T-cell (primary cell): ENCODE measurements at regions not wholly inside any gene's neighbourhood (a gene's known extent, or its start where the extent isn't known, plus 50 kb on each side); places are given as distances from the start of the nearest gene placed in this dataset.

ENCODE experiments used
- ATAC-seq, 4 experiments: fragments of 200-7000 bp in 3 of 4; fragments of 150-1000 bp in 1 of 4; cut with Tn5 transposase; replicated peaks in 1 of 4; 1 replicate in 3 of 4; 2 replicates in 1 of 4; pipeline ENCODE4 v1.10.0; 2021; ENCODE audit warnings: moderate library complexity in 3 of 4, mild to moderate bottlenecking in 2 of 4, moderate number of reproducible peaks in 1 of 4
- CTCF ChIA-PET, 2 donors: fragments of 300-600 bp; sonication (Branson Sonifier 250); formaldehyde crosslinking; loops; one replicate each; lab custom pipeline; 2022; ENCODE audit warnings: antibody characterized with exemption in 2 of 2; lab: Charles Lee
- POLR2A ChIA-PET, 2 donors: fragments of 300-600 bp; sonication (Branson Sonifier 250); formaldehyde crosslinking; loops; one replicate each; lab custom pipeline; 2022; ENCODE audit warnings: antibody characterized with exemption in 2 of 2; lab: Charles Lee
- DNase-seq, 35 experiments: peaks; one replicate each; pipeline versions ENCODE4 v3.0.0 to v3.0.0-alpha.2; 2013 to 2023
- H3K27ac ChIP-seq: one replicate; pipeline ENCODE4 v1.5.1; 2013; ENCODE audit warnings: low read length
- H3K27me3 ChIP-seq, 2 experiments: replicated peaks in 1 of 2; 1 replicate in 1 of 2; 2 replicates in 1 of 2; pipeline versions ENCODE4 v1.6.1 to v1.7.0; 2013; ENCODE audit warnings: low read length in 1 of 2, mixed read lengths in 1 of 2; ENCODE audit not compliant: control insufficient read depth in 2 of 2, insufficient read depth in 2 of 2; ENCODE audit errors: extremely low read depth in 1 of 2
- H3K36me3 ChIP-seq, 2 donors: 1 replicate in 1 of 2; 2 replicates in 1 of 2; pipeline versions ENCODE4 v1.6.1 to v1.7.0; 2013; ENCODE audit warnings: low read length in 1 of 2; ENCODE audit not compliant: control insufficient read depth in 2 of 2, insufficient read depth in 1 of 2; ENCODE audit errors: extremely low read depth in 1 of 2
- H3K4me1 ChIP-seq, 2 experiments: 1 replicate in 1 of 2; 2 replicates in 1 of 2; pipeline versions ENCODE4 v1.6.1 to v1.7.0; 2013; ENCODE audit warnings: low read length in 2 of 2, mixed read lengths in 1 of 2; ENCODE audit not compliant: insufficient read depth in 2 of 2, control insufficient read depth in 1 of 2; ENCODE audit errors: extremely low read depth in 1 of 2
- H3K4me3 ChIP-seq, 2 donors: 1 replicate in 1 of 2; 2 replicates in 1 of 2; pipeline versions ENCODE4 v1.5.1 to v1.7.0; 2013; ENCODE audit warnings: mild to moderate bottlenecking in 2 of 2, low read length in 1 of 2, moderate library complexity in 1 of 2; ENCODE audit not compliant: control insufficient read depth in 1 of 2; ENCODE audit errors: extremely low read depth in 1 of 2
- H3K9me3 ChIP-seq: 2 replicates; pipeline ENCODE4 v1.7.0; 2013
- H3K27ac Mint-ChIP-seq, 2 donors: one replicate each; pipeline ENCODE4 v1.8.0; 2020 to 2021; ENCODE audit warnings: mild to moderate bottlenecking in 2 of 2, mixed read lengths in 2 of 2
- H3K27me3 Mint-ChIP-seq, 2 donors: one replicate each; pipeline ENCODE4 v1.8.0; 2021 to 2022; ENCODE audit warnings: mixed read lengths in 2 of 2
- H3K36me3 Mint-ChIP-seq: one replicate; pipeline ENCODE4 v1.8.0; 2021; ENCODE audit warnings: mixed read lengths
- H3K4me1 Mint-ChIP-seq, 3 donors: one replicate each; pipeline ENCODE4 v1.8.0; 2020 to 2022; ENCODE audit warnings: mixed read lengths in 3 of 3, mild to moderate bottlenecking in 1 of 3
- H3K4me3 Mint-ChIP-seq, 3 donors: one replicate each; pipeline ENCODE4 v1.8.0; 2020 to 2022; ENCODE audit warnings: mild to moderate bottlenecking in 3 of 3, mixed read lengths in 3 of 3, moderate library complexity in 3 of 3
- H3K9me3 Mint-ChIP-seq, 3 donors: one replicate each; pipeline ENCODE4 v1.8.0; 2020 to 2022; ENCODE audit warnings: mixed read lengths in 3 of 3
- WGBS: methylation state at CpG from one replicate; pipeline ENCODE4 v1.1.5; 2013; ENCODE audit warnings: missing lambda C conversion rate; ENCODE audit not compliant: insufficient coverage; 5-methylcytosine and 5-hydroxymethylcytosine counted together

- H3K27me3 ChIP-seq = no peaks in the 10 kb centered on the region
- no peaks in the 10 kb centered on the region for H3K36me3 Mint-ChIP-seq
- no peaks in the 10 kb centered on the region for H3K9me3 ChIP-seq
- no peak overlapping the region for H3K27ac ChIP-seq
- ChIA-PET CTCF (no interaction called here), POLR2A (no interaction called here)
- H3K4me1 ChIP-seq = no peaks in the 10 kb centered on the region
- H3K4me3 Mint-ChIP-seq = no peak overlapping the region
- no CpG with 5 or more reads among the region's 2 CpGs for WGBS
- no peak for ATAC-seq
- H3K27ac Mint-ChIP-seq = no peak overlapping the region
- H3K36me3 ChIP-seq = no peaks in the 10 kb centered on the region
- no peaks in the 10 kb centered on the region for H3K9me3 Mint-ChIP-seq
- H3K27me3 Mint-ChIP-seq = no peaks in the 10 kb centered on the region
- no peaks in the 10 kb centered on the region for H3K4me1 Mint-ChIP-seq
- no peak overlapping the region for H3K4me3 ChIP-seq
- no peak for DNase-seq
Measured at GRCh38 chr2:66875941-66876462, 441.1 kb downstream of the MEIS1 start.

GRCh38 chr2:66885775-66886383 lies 451.0 kb downstream of the MEIS1 start:
- H3K36me3 ChIP-seq = no peaks in the 10 kb centered on the region
- H3K27me3 ChIP-seq = no peaks in the 10 kb centered on the region
- no peaks in the 10 kb centered on the region for H3K9me3 ChIP-seq
- H3K4me3 ChIP-seq = no peak overlapping the region
- POLR2A ChIA-PET = no interaction called here
- WGBS = 43% methylated on average over 1 of the region's 2 CpGs
- CTCF ChIA-PET = no interaction called here
- no peak overlapping the region for H3K27ac Mint-ChIP-seq
- no peak overlapping the region for H3K27ac ChIP-seq
- peaks cover 0 to 5% of the 10 kb centered on the region in 2 donors for H3K27me3 Mint-ChIP-seq
- no peaks in the 10 kb centered on the region for H3K4me1 ChIP-seq
- peaks cover 5 to 11% (median 9%) of the 10 kb centered on the region in 3 donors for H3K9me3 Mint-ChIP-seq
- DNase-seq (no peak), ATAC-seq (no peak)
- no peaks in the 10 kb centered on the region for H3K4me1 Mint-ChIP-seq
- no peaks in the 10 kb centered on the region for H3K36me3 Mint-ChIP-seq
- H3K4me3 Mint-ChIP-seq = no peak overlapping the region

GRCh38 chr2:66888246-66888645 lies 453.3 kb downstream of the MEIS1 start:
- no peak overlapping the region for H3K27ac ChIP-seq
- DNase-seq (no peak), ATAC-seq (no peak)
- no peaks in the 10 kb centered on the region for H3K4me1 ChIP-seq
- peaks cover 0 to 5% of the 10 kb centered on the region in 2 donors for H3K27me3 Mint-ChIP-seq
- CTCF ChIA-PET = no interaction called here
- H3K9me3 ChIP-seq = no peaks in the 10 kb centered on the region
- H3K27me3 ChIP-seq = no peaks in the 10 kb centered on the region
- H3K36me3 ChIP-seq = no peaks in the 10 kb centered on the region
- no peaks in the 10 kb centered on the region for H3K4me1 Mint-ChIP-seq
- no CpG with 5 or more reads among the region's 1 CpG for WGBS
- no peak overlapping the region for H3K27ac Mint-ChIP-seq
- no peak overlapping the region for H3K4me3 Mint-ChIP-seq
- H3K4me3 ChIP-seq = no peak overlapping the region
- H3K36me3 Mint-ChIP-seq = no peaks in the 10 kb centered on the region
- POLR2A ChIA-PET = no interaction called here
- peaks cover 5 to 11% (median 10%) of the 10 kb centered on the region in 3 donors for H3K9me3 Mint-ChIP-seq

- H3K9me3 Mint-ChIP-seq = peaks cover 5 to 11% (median 9%) of the 10 kb centered on the region in 3 donors
- WGBS = 75% methylated on average over 3 of the region's 6 CpGs
- CTCF ChIA-PET = interaction anchor here in 1 of 2 donors (0.7 kb wide), 1 partner anchor 65 kb away, joined by 3 read pairs; no protein-coding TSS in a partner anchor
Measured at GRCh38 chr2:66888791-66889631, 454.1 kb downstream of the MEIS1 start.

GRCh38 chr2:66889632-66889882 lies 454.6 kb downstream of the MEIS1 start:
- DNase-seq (no peak), ATAC-seq (no peak)
- Histone ChIP-seq H3K4me3 (no peak overlapping the region), H3K36me3 (no peaks in the 10 kb centered on the region), H3K27me3 (no peaks in the 10 kb centered on the region), H3K27ac (no peak overlapping the region), H3K4me1 (no peaks in the 10 kb centered on the region), H3K9me3 (no peaks in the 10 kb centered on the region)
- ChIA-PET POLR2A (no interaction called here), CTCF (interaction anchor here in 1 of 2 donors (0.7 kb wide), 1 partner anchor 65 kb away, joined by 3 read pairs; no protein-coding TSS in a partner anchor)
- H3K27me3 Mint-ChIP-seq = peaks cover 0 to 5% of the 10 kb centered on the region in 2 donors
- no peaks in the 10 kb centered on the region for H3K36me3 Mint-ChIP-seq
- no peaks in the 10 kb centered on the region for H3K4me1 Mint-ChIP-seq
- H3K9me3 Mint-ChIP-seq = peaks cover 5 to 12% (median 11%) of the 10 kb centered on the region in 3 donors
- no peak overlapping the region for H3K27ac Mint-ChIP-seq
- WGBS = no CpG with 5 or more reads among the region's 2 CpGs
- no peak overlapping the region for H3K4me3 Mint-ChIP-seq

More at GRCh38 chr2:66888791-66889631, 454.1 kb downstream of the MEIS1 start:
- DNase-seq = no peak
- Histone ChIP-seq H3K27me3 (no peaks in the 10 kb centered on the region), H3K4me1 (no peaks in the 10 kb centered on the region), H3K9me3 (no peaks in the 10 kb centered on the region), H3K27ac (no peak overlapping the region), H3K36me3 (no peaks in the 10 kb centered on the region), H3K4me3 (no peak overlapping the region)
- H3K27ac Mint-ChIP-seq = no peak overlapping the region
- POLR2A ChIA-PET = no interaction called here
- no peak for ATAC-seq
- no peaks in the 10 kb centered on the region for H3K4me1 Mint-ChIP-seq
- peaks cover 0 to 5% of the 10 kb centered on the region in 2 donors for H3K27me3 Mint-ChIP-seq
- H3K4me3 Mint-ChIP-seq = no peak overlapping the region
- H3K36me3 Mint-ChIP-seq = no peaks in the 10 kb centered on the region

- no peaks in the 10 kb centered on the region for H3K36me3 ChIP-seq
- DNase-seq = no peak
- Mint-ChIP-seq H3K27ac (no peak overlapping the region), H3K27me3 (peaks cover 0 to 3% of the 10 kb centered on the region in 2 donors), H3K4me3 (no peak overlapping the region), H3K4me1 (no peaks in the 10 kb centered on the region), H3K9me3 (peaks cover 3 to 10% (median 9%) of the 10 kb centered on the region in 3 donors), H3K36me3 (no peaks in the 10 kb centered on the region)
- CTCF ChIA-PET = no interaction called here
- H3K4me1 ChIP-seq = no peaks in the 10 kb centered on the region
- no peak for ATAC-seq
- no peak overlapping the region for H3K27ac ChIP-seq
- H3K9me3 ChIP-seq = no peaks in the 10 kb centered on the region
- POLR2A ChIA-PET = no interaction called here
- H3K27me3 ChIP-seq = no peaks in the 10 kb centered on the region
- H3K4me3 ChIP-seq = no peak overlapping the region
Measured at GRCh38 chr2:66890166-66890742, 455.3 kb downstream of the MEIS1 start.
